SK-N-SH treated with all-trans-retinoic acid at 6 μM for 48 hours (cell line): ENCODE measurements at regions not wholly inside any gene's neighbourhood (a gene's known extent, or its start where the extent isn't known, plus 50 kb on each side); places are given as distances from the start of the nearest gene placed in this dataset.

Experiments used
- ARNTL ChIP-seq: fragments of 450-650 bp; formaldehyde crosslinking; IDR thresholded peaks from 2 replicates; pipeline ENCODE4 v1.5.0; 2020; ENCODE audit warnings: low read depth, mild to moderate bottlenecking, moderate library complexity, borderline replicate concordance
- BACH2 ChIP-seq: fragments of 250-450 bp; sonication (Bioruptor Pico); IDR thresholded peaks from 2 replicates; pipeline ENCODE4 v1.9.0; 2021; ENCODE audit warnings: mild to moderate bottlenecking, borderline replicate concordance
- CSDC2 ChIP-seq: fragments of 250-450 bp; sonication (Bioruptor Pico); IDR thresholded peaks from 2 replicates; pipeline ENCODE4 v1.5.0; 2020; ENCODE audit warnings: mild to moderate bottlenecking, moderate library complexity
- ISL1 ChIP-seq: fragments of 250-450 bp; sonication (Bioruptor Pico); IDR thresholded peaks from 2 replicates; pipeline ENCODE4 v2.1.2; 2022; ENCODE audit warnings: mild to moderate bottlenecking, moderate library complexity
- PATZ1 ChIP-seq: fragments of 250-450 bp; sonication (Bioruptor Pico); IDR thresholded peaks from 2 replicates; pipeline ENCODE4 v1.8.0; 2020; ENCODE audit warnings: mild to moderate bottlenecking, moderate library complexity, borderline replicate concordance
- PPARA ChIP-seq: fragments of 250-450 bp; sonication (Bioruptor Pico); IDR thresholded peaks from 2 replicates; pipeline ENCODE4 v1.5.0; 2020; ENCODE audit warnings: mild to moderate bottlenecking, borderline replicate concordance
- RARB ChIP-seq: fragments of 250-450 bp; sonication (Bioruptor Pico); IDR thresholded peaks from 2 replicates; pipeline ENCODE4 v1.8.0; 2021; ENCODE audit warnings: mild to moderate bottlenecking, moderate library complexity
- SNAI2 ChIP-seq: fragments of 250-450 bp; sonication (Bioruptor Pico); IDR thresholded peaks from 2 replicates; pipeline ENCODE4 v1.5.0; 2020; ENCODE audit warnings: mild to moderate bottlenecking, moderate library complexity
- ZC3H10 ChIP-seq: fragments of 250-450 bp; sonication (Bioruptor Pico); IDR thresholded peaks from 2 replicates; pipeline ENCODE4 v1.5.1; 2021; ENCODE audit warnings: mild to moderate bottlenecking, moderate library complexity
- ZFP3 ChIP-seq: fragments of 250-450 bp; sonication (Bioruptor Pico); IDR thresholded peaks from 2 replicates; pipeline ENCODE4 v1.5.0; 2020; ENCODE audit warnings: mild to moderate bottlenecking, moderate library complexity
- ZFP30 ChIP-seq: fragments of 450-650 bp; formaldehyde crosslinking; IDR thresholded peaks from 2 replicates; pipeline ENCODE4 v1.5.0; 2022; ENCODE audit warnings: mild to moderate bottlenecking, moderate library complexity

GRCh38 chr7:395643-396042, 105.7 kb downstream of the FOXL3 start:
- TF ChIP-seq PATZ1 (CRISPR knock-in tag) (no peak), CSDC2 (CRISPR knock-in tag) (no peak), ZFP30 (CRISPR knock-in tag) (no peak), ZC3H10 (CRISPR knock-in tag) (no peak), SNAI2 (CRISPR knock-in tag) (no peak), RARB (CRISPR knock-in tag) (no peak), ARNTL (CRISPR knock-in tag) (no peak), ZFP3 (CRISPR knock-in tag) (no peak), PPARA (CRISPR knock-in tag) (no peak), ISL1 (CRISPR knock-in tag) (no peak), BACH2 (no peak)
